NCI-H345 treated with DMSO at 0.1 percent for 48 hours (cell line): ENCODE measurements at regions not wholly inside any gene's neighbourhood (a gene's known extent, or its start where the extent isn't known, plus 50 kb on each side); places are given as distances from the start of the nearest gene placed in this dataset.
"Not testable (repeated sequence)": the region's sequence is repeated elsewhere in the genome, so short reads cannot be mapped to it uniquely, and the experiment has no call there.

Experiments used
- DNase-seq: peaks from one replicate; lab custom pipeline; 2025; ENCODE audit not compliant: unreplicated experiment; lab: John Stamatoyannopoulos, UW

DNA sequence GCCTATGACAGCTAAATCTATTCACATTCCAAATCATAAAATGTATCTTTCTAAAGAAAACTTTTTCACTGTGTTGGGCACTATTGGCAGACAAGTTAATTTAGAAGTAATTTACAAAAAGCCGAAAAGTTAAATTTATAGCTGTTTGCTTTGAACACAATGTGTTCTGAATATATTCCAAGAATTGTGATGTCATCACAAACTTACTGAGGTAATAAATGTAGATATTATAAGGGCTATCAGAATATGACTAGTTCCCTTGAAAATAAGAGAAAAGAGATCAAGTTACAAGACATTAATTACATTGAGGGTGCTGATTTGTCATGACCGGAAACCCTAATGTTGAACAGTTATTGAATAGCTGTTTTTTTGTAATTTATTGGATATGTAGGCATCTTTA is 153.9 kb upstream of the SCN7A start:
- DNase-seq, result no peak

DNA sequence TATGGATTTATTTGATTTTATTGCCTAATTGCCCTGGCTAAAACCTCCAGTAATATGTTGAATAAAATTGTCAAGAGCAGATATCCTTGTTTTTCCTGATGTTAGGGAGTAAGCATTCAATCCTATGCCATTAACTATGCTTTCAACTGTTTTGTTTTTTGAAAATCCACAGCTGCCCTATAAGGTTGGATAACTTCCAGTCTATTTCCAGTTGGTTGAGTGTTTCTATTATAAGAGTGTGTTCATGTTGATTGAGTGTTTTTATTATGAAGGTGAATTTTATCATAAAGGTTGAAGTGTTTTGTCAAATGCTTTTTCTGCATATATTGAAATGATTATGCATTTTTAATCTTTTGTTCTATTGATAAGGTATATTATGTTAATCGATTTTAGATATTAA is 149.9 kb upstream of the SCN7A start:
- DNase-seq, result no peak

DNA sequence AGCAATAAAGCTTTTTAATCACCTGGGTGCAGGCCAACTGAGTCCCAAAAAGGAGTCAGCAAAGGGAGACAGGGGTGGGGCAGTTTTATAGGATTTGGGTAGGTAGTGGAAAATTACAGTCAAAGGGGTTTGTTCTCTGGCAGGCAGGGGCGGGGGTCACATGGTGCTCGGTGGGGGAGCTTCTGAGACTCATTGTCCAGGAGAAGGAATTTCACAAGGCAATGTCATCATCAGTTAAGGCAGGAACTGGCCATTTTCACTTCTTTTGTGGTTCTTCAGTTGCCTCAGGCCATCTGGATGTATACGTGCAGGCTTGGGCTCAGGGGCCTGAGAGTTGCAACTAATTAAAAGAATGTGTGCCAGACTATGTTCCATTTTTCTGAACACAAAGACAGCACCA is 147.5 kb upstream of the SCN7A start:
- not testable (repeated sequence) for DNase-seq

- no peak for DNase-seq
Measured at GRCh38 chr2:166637051-166637450, 143.0 kb upstream of the SCN7A start.

DNA sequence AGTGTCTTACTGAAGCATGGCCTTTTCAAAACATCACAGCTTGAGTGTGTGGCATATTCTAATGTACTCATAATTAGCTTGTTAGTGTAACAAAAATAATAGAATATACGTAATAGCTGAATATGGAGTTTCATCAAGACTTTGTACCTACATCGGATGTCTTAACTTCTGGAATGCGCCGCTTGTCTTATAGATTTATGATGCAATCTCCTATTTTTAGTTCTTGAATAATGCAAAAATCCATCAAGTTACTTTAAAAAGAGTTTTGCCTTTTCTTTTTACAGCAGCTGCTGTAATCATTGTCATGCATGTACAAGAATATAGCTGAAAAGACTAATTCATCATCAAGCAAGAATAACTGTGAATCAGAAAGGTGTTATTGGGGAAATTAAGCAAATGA is 140.7 kb upstream of the SCN7A start:
- DNase-seq, result no peak

- DNase-seq, result no peak
Measured at GRCh38 chr2:166632616-166633015, 138.6 kb upstream of the SCN7A start.

DNA sequence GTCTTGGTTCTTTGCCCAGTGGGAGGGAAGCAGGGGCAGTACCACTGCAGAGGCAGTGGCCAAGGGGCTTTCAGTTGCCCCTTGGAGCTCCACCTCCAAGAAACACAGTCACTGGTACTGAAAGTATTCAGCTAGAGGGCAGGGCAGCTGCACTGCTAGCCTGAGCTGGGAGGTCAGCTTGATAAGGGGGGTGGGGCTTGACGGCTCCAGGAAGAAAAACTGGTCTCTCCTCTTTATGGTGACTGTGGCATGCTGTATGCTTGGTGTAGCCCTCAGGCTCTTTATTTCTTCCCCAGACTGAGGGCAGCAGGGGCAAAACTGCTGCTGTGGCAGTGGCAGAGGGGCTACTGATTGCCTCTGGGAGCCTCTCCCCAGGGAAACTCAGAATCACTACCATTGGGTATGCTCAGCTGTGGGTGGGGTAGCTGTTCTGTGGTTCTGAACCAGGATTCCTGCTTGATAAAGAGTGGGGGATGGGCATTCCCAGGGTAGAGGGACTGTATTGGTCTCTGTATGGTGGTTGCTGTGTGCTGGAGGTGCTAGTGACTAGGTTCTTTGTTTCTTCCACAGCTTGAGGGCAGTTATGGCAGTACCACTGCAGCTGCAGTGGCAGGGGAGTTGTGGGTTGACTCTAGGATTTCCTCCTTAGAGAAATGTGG is 134.6 kb upstream of the SCN7A start:
- DNase-seq, result no peak

GRCh38 chr2:166627893-166628292 is 133.8 kb upstream of the SCN7A start:
- DNase-seq, result no peak

GRCh38 chr2:166625670-166626069 is 131.6 kb upstream of the SCN7A start:
- no peak for DNase-seq

- DNase-seq, result peak; percentile 32
Measured at GRCh38 chr2:166614503-166614902, 120.5 kb upstream of the SCN7A start.

- DNase-seq, result peak; percentile 7
Measured at GRCh38 chr2:166614029-166614428, 120.0 kb upstream of the SCN7A start.

DNA sequence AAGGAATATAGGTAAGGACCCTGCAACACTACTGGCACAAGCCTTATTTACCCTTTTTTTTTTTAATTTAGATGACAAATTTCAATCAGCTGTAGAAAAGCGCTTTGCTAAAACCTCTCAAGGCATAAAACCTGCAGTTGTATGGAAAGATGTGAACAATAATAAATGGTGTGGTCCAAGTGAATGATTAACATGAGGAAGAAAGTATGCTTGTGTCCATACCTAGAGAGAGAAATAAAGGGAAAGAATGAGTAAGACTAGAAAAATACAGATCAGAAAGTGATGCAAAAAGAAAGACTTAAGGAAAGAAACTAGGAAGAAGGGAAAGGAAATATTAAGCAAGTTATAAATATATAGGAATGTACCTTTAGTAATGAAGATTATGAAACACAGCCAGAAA is 119.2 kb upstream of the SCN7A start:
- DNase-seq, result no peak

- no peak for DNase-seq
Measured at GRCh38 chr2:166612214-166612613, 118.2 kb upstream of the SCN7A start.

GRCh38 chr2:166610913-166611305 is 116.9 kb upstream of the SCN7A start:
- no peak for DNase-seq

GRCh38 chr2:166610180-166610912 is 116.3 kb upstream of the SCN7A start:
- DNase-seq, result no peak

DNA sequence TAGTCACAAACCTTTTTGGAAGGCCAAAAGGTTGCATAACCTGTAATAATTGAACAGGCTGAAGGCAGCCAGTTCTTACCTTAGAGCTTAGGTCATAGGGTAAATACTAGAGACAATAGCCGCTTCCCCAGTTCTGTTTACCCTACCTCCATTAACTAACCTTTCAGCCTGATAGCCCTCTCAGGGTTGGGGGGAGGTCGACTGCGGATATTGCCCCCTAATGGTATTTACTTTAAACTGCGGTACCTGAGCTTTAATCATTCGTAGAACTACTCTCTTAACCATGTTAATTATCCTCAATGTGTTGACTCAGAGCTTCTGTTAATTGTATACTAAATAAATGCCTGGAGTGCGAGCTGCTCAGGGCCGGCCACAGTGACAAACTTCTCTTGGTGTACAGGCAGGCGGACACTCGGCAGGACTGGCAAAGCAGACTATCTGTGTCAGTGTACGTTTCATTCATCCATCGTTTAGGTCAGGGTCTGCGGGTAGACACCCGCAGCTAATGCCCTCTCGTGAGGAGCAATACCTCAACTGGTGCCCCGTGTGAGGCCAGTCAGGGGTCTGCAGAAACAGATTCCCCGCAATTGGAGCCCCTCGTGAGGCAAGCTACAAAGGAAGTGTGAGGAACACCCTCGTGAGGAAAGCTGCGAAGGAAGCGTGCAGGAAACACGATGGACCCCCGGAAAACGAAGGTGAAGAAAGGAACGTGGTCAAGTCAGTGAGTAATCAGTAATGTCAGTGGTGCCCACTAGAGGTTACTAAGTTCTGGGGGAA is 115.3 kb upstream of the SCN7A start:
- DNase-seq, result no peak

DNA sequence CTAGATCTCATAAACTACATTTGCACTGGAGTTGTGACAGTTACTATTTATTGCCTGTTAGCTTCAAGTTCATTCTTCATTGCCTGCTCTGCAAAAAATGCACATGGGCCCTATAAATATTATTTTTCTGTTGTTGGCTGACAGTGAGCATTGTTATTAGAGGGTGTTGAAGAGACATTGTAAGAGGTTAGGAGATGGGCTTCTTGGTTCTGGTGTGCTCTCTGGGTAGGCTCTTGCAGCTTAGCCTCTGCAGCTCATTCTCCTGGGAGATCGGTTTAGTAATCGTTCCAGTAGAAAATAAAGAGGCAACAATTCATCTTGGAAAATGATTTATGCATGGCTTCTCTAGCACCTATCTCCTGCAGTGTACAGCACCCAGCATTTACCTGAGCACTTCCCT is 113.8 kb upstream of the SCN7A start:
- DNase-seq, result no peak

DNA sequence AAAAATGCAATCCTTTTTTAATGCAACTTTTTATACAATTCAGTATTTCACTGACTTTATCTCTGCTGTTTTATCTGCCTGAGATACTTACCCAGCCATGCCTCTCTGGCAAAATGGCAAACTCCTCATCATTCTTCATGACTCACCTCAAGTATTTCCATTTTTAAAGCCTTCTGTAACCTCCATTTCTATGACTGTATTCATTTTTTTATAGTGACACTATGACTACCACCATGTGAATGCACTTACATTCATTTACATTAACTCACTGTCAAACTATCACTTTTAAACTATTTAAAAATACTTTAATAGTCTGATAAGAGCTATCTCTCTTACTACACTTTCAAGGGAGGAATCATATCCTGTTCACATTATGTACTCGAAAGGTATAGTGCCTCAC is 99.4 kb upstream of the SCN7A start:
- DNase-seq, result no peak

DNA sequence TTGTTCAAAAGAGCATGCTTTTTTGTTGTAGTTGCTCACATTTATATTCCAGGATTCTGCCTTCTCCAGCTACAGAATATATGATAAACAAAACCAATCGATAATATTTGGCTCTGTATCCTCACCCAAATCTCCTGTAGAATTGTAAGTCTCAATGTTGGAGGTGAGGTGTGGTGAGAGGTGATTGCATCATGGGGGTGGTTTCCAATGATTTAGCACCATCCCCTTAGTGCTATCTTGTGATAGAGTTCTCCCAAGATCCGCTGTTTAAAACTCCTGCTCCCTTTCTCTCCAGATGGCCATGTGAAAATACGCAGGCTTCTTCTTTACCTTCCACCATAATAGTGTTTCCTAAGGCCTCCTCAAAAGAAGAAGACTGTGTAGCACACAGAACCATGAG is 98.7 kb upstream of the SCN7A start:
- no peak for DNase-seq

DNA sequence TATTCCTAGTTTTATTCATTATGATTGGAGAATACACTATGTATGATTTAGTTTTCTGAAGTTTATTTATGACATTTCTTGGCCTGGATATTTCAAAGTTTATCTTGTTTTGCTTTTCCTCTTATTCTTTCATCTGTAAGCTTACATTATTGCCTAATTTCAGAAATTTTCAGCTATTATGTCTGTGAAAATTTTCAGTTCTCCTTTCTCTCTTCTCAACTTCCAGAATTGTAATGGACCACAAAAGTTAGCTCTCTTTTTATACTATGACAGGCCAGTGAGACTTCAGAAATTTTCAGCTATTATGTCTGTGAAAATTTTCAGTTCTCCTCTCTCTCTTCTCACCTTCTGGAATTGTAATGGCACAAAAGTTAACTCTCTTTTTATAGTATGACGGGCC is 97.2 kb upstream of the SCN7A start:
- DNase-seq, result no peak

DNA sequence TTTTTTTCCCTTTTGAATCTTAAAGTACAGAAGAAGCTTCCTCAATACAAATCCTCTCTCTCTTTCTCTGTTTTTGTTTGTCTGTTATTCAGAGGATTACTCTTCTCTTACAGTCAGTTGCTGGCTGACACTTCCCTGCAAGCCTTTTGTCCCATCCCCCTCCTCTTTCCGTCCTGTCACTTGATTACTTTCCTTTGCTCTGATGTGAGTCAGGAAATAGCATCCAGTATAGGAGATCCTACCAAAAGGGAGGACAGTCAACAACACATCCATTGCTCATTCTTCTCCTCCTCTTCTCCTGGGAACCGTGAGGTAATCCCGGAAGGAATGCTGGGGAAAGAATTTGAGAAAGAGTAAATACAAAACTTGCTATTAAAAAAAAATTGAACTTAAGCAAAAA is 79.3 kb upstream of the SCN7A start:
- DNase-seq, result no peak

GRCh38 chr2:166572937-166573336 is 78.9 kb upstream of the SCN7A start:
- DNase-seq, result no peak
